Fibroblast of skin of left quadriceps (primary cell): ENCODE measurements at regions not wholly inside any gene's neighbourhood (a gene's known extent, or its start where the extent isn't known, plus 50 kb on each side); places are given as distances from the start of the nearest gene placed in this dataset.

Source experiments
- DNase-seq, 2 experiments: peaks; one replicate each; pipeline ENCODE4 v3.0.0-alpha.2; 2013; ENCODE audit warnings: low read depth in 2 of 2

GRCh38 chr4:79087071-79087470 is 147.8 kb upstream of the PAQR3 start:
- DNase-seq, result no peak

- no peak for DNase-seq
Measured at GRCh38 chr4:79083406-79084010, 144.3 kb upstream of the PAQR3 start.

GRCh38 chr4:79082997-79083396 is 143.8 kb upstream of the PAQR3 start:
- no peak for DNase-seq

GRCh38 chr4:79081973-79082372 is 142.7 kb upstream of the PAQR3 start:
- DNase-seq, result no peak

GRCh38 chr4:79078339-79078738 is 139.1 kb upstream of the PAQR3 start:
- no peak for DNase-seq

GRCh38 chr4:79074040-79074439 is 134.8 kb upstream of the PAQR3 start:
- no peak for DNase-seq

- no peak for DNase-seq
Measured at GRCh38 chr4:79073471-79073870, 134.2 kb upstream of the PAQR3 start.

- no peak for DNase-seq
Measured at GRCh38 chr4:79065262-79065661, 126.0 kb upstream of the PAQR3 start.

GRCh38 chr4:79064806-79065205 is 125.6 kb upstream of the PAQR3 start:
- no peak for DNase-seq

GRCh38 chr4:79059631-79060399 is 120.6 kb upstream of the PAQR3 start:
- DNase-seq, result no peak

- no peak for DNase-seq
Measured at GRCh38 chr4:79057772-79058171, 118.5 kb upstream of the PAQR3 start.

- DNase-seq, result no peak
Measured at GRCh38 chr4:79053754-79054153, 114.5 kb upstream of the PAQR3 start.

GRCh38 chr4:79050541-79050880 is 111.3 kb upstream of the PAQR3 start:
- no peak for DNase-seq

GRCh38 chr4:79049840-79050540 is 110.8 kb upstream of the PAQR3 start:
- DNase-seq, result no peak

GRCh38 chr4:79048878-79049277 is 109.6 kb upstream of the PAQR3 start:
- DNase-seq, result no peak

GRCh38 chr4:79047316-79047715 is 108.1 kb upstream of the PAQR3 start:
- DNase-seq, result no peak

- peak in 1 of 2 experiments; percentile 7 for DNase-seq
Measured at GRCh38 chr4:79046016-79046592, 106.9 kb upstream of the PAQR3 start.

- DNase-seq, result no peak
Measured at GRCh38 chr4:79044141-79044659, 105.0 kb upstream of the PAQR3 start.

GRCh38 chr4:79043138-79043537 is 103.9 kb upstream of the PAQR3 start:
- no peak for DNase-seq

- peak; percentile 18 to 26 for DNase-seq
Measured at GRCh38 chr4:79042079-79042674, 102.9 kb upstream of the PAQR3 start.

- DNase-seq, result no peak
Measured at GRCh38 chr4:79034544-79034943, 95.3 kb upstream of the PAQR3 start.

GRCh38 chr4:79030973-79031372 is 91.7 kb upstream of the PAQR3 start:
- no peak for DNase-seq
